ENCODE measurements at regions not wholly inside any gene's neighbourhood (a gene's known extent, or its start where the extent isn't known, plus 50 kb on each side); places are given as distances from the start of the nearest gene placed in this dataset.

DNA sequence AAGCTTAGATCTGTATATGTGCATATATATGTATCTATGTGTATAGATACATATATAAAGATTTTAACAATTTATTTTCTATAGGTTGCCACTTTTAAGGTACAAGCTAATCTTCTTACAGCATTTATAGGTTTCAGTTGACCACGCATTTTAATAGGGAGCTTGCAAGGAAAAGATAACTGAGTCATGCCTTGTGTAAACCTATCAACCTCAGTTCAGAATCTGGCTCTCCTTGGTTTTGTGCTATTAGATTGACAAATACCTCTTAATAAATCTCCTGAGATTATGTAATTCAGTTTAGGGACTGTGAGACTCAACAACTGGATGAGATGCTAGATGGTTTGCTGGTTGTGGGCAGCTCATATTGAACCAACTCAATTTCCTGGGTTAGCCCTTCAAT, 114.7 kb upstream of the SERBP1 start:
- no peak overlapping the region for H2AK5ac ChIP-seq (ENCODE audit: low read depth, low read length)
- H3K56ac ChIP-seq (replicated peaks; ENCODE audit: insufficient read length, low read depth, low read length): no peak overlapping the region
- H4K5ac ChIP-seq (ENCODE audit: insufficient read length, low read depth, low read length): no peak overlapping the region
- H3K27ac ChIP-seq (ENCODE audit: low read depth, low read length): no peak overlapping the region
- no peaks in the 10 kb centered on the region for H3K79me1 ChIP-seq (ENCODE audit: low read depth, low read length)
- ChIA-PET CTCF (ENCODE audit: partially characterized antibody) (interaction anchor here (1.0 to 4.4 kb wide), 10 partner anchors 10 to 215 kb away, joined by 3 to 39 read pairs (median 6); no protein-coding TSS in a partner anchor), POLR2A (ENCODE audit: partially characterized antibody) (no interaction called here)
- no peaks in the 10 kb centered on the region for H3K23me2 ChIP-seq (ENCODE audit: low read depth, low read length)
- H3K27me3 ChIP-seq (replicated peaks in 1 of 4; ENCODE audit: control insufficient read depth in 3 of 4, extremely low read depth in 1 of 4, insufficient read depth in 3 of 4, low read length in 3 of 4): no peaks in the 10 kb centered on the region
- no peaks in the 10 kb centered on the region for H3K4me1 ChIP-seq (replicated peaks in 1 of 4; ENCODE audit: control insufficient read depth in 3 of 4, insufficient read depth in 4 of 4, low read length in 3 of 4)
- no peak overlapping the region for H2BK20ac ChIP-seq (ENCODE audit: low read length)
- H4K91ac ChIP-seq (replicated peaks; ENCODE audit: insufficient read length, low read length): no peak overlapping the region
- TF ChIP-seq POLR2A (IDR thresholded peaks at IDR 0.05; ENCODE audit: control extremely low read depth in 1 of 2, low read depth in 2 of 2, low read length in 2 of 2): no peak
- H3K79me2 ChIP-seq (ENCODE audit: control insufficient read depth in 1 of 2, insufficient read depth in 2 of 2, low read length in 2 of 2): no peaks in the 10 kb centered on the region
- H3K18ac ChIP-seq (ENCODE audit: extremely low read depth, low read length): no peak overlapping the region
- H4K20me1 ChIP-seq (replicated peaks in 1 of 2; ENCODE audit: control insufficient read depth in 1 of 2, insufficient read depth in 2 of 2, low read length in 2 of 2): peaks cover 0 to 2% of the 10 kb centered on the region in 2 experiments
- H3K4me2 ChIP-seq (ENCODE audit: insufficient read depth in 1 of 2, low read depth in 2 of 2, low read length in 2 of 2): no peak overlapping the region
- no peak overlapping the region for H2BK15ac ChIP-seq (ENCODE audit: low read length)
- H3K36me3 ChIP-seq (ENCODE audit: control insufficient read depth in 2 of 4, insufficient read depth in 4 of 4, low read length in 3 of 4): no peaks in the 10 kb centered on the region
- no peak for FAIRE-seq
- H3K9me3 ChIP-seq (ENCODE audit: insufficient read depth in 2 of 2, low read depth in 1 of 2, low read length in 1 of 2): no peaks in the 10 kb centered on the region
- H3K14ac ChIP-seq (ENCODE audit: insufficient read length): no peak overlapping the region
- H3K4me3 ChIP-seq (ENCODE audit: extremely low read depth in 1 of 4, insufficient read depth in 2 of 4, low read depth in 3 of 4, low read length in 4 of 4): no peak overlapping the region
- no peak overlapping the region for H3K23ac ChIP-seq (ENCODE audit: insufficient read length)
- DNase-seq (ENCODE audit: low read depth in 1 of 2, low spot score in 2 of 2): no peak
- H2BK12ac ChIP-seq (ENCODE audit: low read depth, low read length): no peak overlapping the region
- no peak overlapping the region for H4K8ac ChIP-seq (ENCODE audit: extremely low read depth, insufficient read depth, low read length)
- H3K4ac ChIP-seq (replicated peaks; ENCODE audit: insufficient read length, low read depth, low read length): no peak overlapping the region
- H2BK120ac ChIP-seq (replicated peaks; ENCODE audit: low read depth, low read length): no peak overlapping the region
- H3K9ac ChIP-seq (replicated peaks in 1 of 4; ENCODE audit: extremely low read depth in 1 of 4, low read depth in 3 of 4, low read length in 3 of 4): no peak overlapping the region
- no peak overlapping the region for H2BK5ac ChIP-seq (ENCODE audit: low read depth, low read length)
- H2AFZ ChIP-seq (ENCODE audit: low read length): no peak overlapping the region
- WGBS, 2 experiments (ENCODE audit: extremely low coverage in 1 of 2, insufficient coverage in 1 of 2, insufficient read length in 1 of 2, insufficient replicate concordance in 2 of 2, low coverage in 1 of 2, low lambda C conversion rate in 2 of 2, missing lambda C conversion rate in 1 of 2): 100% methylated on average over 1 of the region's 1 CpG; no CpG with 5 or more reads in 1 of the 2 experiments

Measured in H1 (cell line).